ENCODE measurements at regions not wholly inside any gene's neighbourhood (a gene's known extent, or its start where the extent isn't known, plus 50 kb on each side); places are given as distances from the start of the nearest gene placed in this dataset.

DNA sequence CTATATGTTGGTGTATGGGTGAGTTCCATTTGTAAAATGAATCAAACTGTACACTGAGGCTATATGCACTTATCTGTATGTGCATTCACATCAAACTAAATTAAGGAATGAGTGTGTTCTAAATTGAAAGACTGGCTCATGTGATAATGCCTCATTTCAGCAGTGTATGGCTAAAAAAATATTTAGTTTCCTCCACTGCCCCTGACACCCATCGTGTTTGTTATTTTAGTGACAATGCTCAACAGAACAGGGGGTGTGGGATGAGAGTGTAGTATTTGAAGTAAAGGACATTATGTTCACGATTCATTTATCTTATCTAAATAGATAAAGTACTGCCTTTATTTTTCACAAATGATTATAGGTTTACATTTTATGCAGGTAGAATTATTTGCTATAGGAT lies 301.1 kb upstream of the ARPP21 start:
- Histone ChIP-seq H3K9ac (replicated peaks; ENCODE audit: extremely low read depth, insufficient read depth, low read length) (no peak overlapping the region), H3K36me3 (ENCODE audit: control insufficient read depth in 2 of 2, extremely low read depth in 1 of 2, insufficient read depth in 2 of 2, low read length in 2 of 2) (no peaks in the 10 kb centered on the region), H3K9me1 (replicated peaks; ENCODE audit: control insufficient read depth, extremely low read depth, insufficient read depth, low read length) (no peaks in the 10 kb centered on the region), H3K9me3 (replicated peaks; ENCODE audit: control insufficient read depth, insufficient read depth, low read length) (no peaks in the 10 kb centered on the region), H3K4me3 (replicated peaks in 1 of 3; ENCODE audit: insufficient read depth in 1 of 3, low read depth in 1 of 3, low read length in 3 of 3) (no peak overlapping the region), H3K27ac (ENCODE audit: insufficient read depth, low read depth, low read length) (peak overlapping the region; percentile 7), H3K79me2 (ENCODE audit: control insufficient read depth, insufficient read depth, low read length) (no peaks in the 10 kb centered on the region), H3K4me1 (ENCODE audit: control insufficient read depth, extremely low read depth, insufficient read depth, low read length) (peaks cover 13% of the 10 kb centered on the region), H4K20me1 (replicated peaks; ENCODE audit: control insufficient read depth, extremely low read depth, insufficient read depth, low read length) (no peaks in the 10 kb centered on the region), H2AFZ (ENCODE audit: low read depth, low read length) (peak overlapping the region; percentile 29), H3K27me3 (ENCODE audit: control insufficient read depth in 2 of 2, insufficient read depth in 2 of 2, low read length in 2 of 2) (no peaks in the 10 kb centered on the region), H3K4me2 (ENCODE audit: insufficient read depth, low read length) (peak overlapping the region; percentile 47)
- dilution Hi-C loops (cut with MboI; ENCODE audit: extremely low pct_ligation_motif_present, low sequenced_read_pairs) (no loop called here), intact Hi-C loops (cut with micrococcal nuclease) (loop anchor here (1.0 to 5.0 kb wide), 4 partner anchors 45 to 594 kb away; no protein-coding TSS in a partner anchor)
- FAIRE-seq (peak; percentile 43), DNase-seq (ENCODE audit: low read depth, low spot score) (peak; percentile 66)
- BruUV-seq (replicated peaks): no TSS peak
- ChIA-PET CTCF (interaction anchor here (1.4 kb wide), 1 partner anchor 24 kb away, joined by 3 read pairs; no protein-coding TSS in a partner anchor), POLR2A (no interaction called here)
- peak; percentile 30 for TF ChIP-seq JUN (IDR thresholded peaks at IDR 0.05; ENCODE audit: borderline replicate concordance, insufficient read depth, insufficient read length, low read depth)
- TF ChIP-seq, protein P1, sequence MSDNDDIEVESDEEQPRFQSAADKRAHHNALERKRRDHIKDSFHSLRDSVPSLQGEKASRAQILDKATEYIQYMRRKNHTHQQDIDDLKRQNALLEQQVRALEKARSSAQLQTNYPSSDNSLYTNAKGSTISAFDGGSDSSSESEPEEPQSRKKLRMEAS (IDR thresholded peaks at IDR 0.05; ENCODE audit: insufficient read depth, insufficient read length): no peak

DNA sequence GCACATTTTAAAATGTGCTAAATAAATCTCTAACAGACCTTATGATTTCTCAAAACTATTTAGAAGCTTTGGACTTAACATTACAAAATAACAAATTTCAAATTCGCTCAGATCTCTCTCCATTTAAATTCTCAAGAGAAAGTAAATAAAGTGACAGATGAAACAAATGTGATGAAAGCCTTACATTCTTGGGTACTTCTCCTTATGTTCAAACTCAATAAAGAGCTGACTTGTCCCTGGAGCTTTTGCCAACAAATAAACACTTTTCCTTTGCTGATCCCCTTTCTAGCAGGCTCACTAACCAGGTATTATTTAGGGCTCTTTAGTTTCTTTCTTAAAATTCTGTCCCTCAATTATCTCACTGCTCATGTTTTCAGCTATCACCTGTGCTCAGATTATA lies 259.1 kb upstream of the ARPP21 start:
- no TSS peak for BruUV-seq (replicated peaks)
- no peak for FAIRE-seq
- peaks cover 22% of the 10 kb centered on the region for H3K4me1 ChIP-seq (ENCODE audit: control insufficient read depth, extremely low read depth, insufficient read depth, low read length)
- H3K79me2 ChIP-seq (ENCODE audit: control insufficient read depth, insufficient read depth, low read length): no peaks in the 10 kb centered on the region
- H3K9me1 ChIP-seq (replicated peaks; ENCODE audit: control insufficient read depth, extremely low read depth, insufficient read depth, low read length): no peaks in the 10 kb centered on the region
- intact Hi-C loops (cut with micrococcal nuclease): no loop called here
- dilution Hi-C loops (cut with MboI; ENCODE audit: extremely low pct_ligation_motif_present, low sequenced_read_pairs): no loop called here
- CTCF ChIA-PET: interaction anchor here (1.1 kb wide), 1 partner anchor 51 kb away, joined by 3 read pairs; no protein-coding TSS in a partner anchor
- no peak overlapping the region for H3K4me3 ChIP-seq (replicated peaks in 1 of 3; ENCODE audit: insufficient read depth in 1 of 3, low read depth in 1 of 3, low read length in 3 of 3)
- no peak for DNase-seq (ENCODE audit: low read depth, low spot score)
- H4K20me1 ChIP-seq (replicated peaks; ENCODE audit: control insufficient read depth, extremely low read depth, insufficient read depth, low read length): no peaks in the 10 kb centered on the region
- no peak overlapping the region for H3K4me2 ChIP-seq (ENCODE audit: insufficient read depth, low read length)
- no peak overlapping the region for H3K9ac ChIP-seq (replicated peaks; ENCODE audit: extremely low read depth, insufficient read depth, low read length)
- no peaks in the 10 kb centered on the region for H3K27me3 ChIP-seq (ENCODE audit: control insufficient read depth in 2 of 2, insufficient read depth in 2 of 2, low read length in 2 of 2)
- H3K36me3 ChIP-seq (ENCODE audit: control insufficient read depth in 2 of 2, extremely low read depth in 1 of 2, insufficient read depth in 2 of 2, low read length in 2 of 2): no peaks in the 10 kb centered on the region
- POLR2A ChIA-PET: no interaction called here
- H3K9me3 ChIP-seq (replicated peaks; ENCODE audit: control insufficient read depth, insufficient read depth, low read length): no peaks in the 10 kb centered on the region
- H3K27ac ChIP-seq (ENCODE audit: insufficient read depth, low read depth, low read length): no peak overlapping the region
- H2AFZ ChIP-seq (ENCODE audit: low read depth, low read length): no peak overlapping the region
- TF ChIP-seq POLR2AphosphoS5 (IDR thresholded peaks at IDR 0.05; ENCODE audit: insufficient read depth, low read depth, low read length) (no peak), JUN (IDR thresholded peaks at IDR 0.05; ENCODE audit: borderline replicate concordance, insufficient read depth, insufficient read length, low read depth) (no peak), GATA2 (IDR thresholded peaks at IDR 0.05; ENCODE audit: insufficient read depth, insufficient read length, low read depth, low read length) (no peak), FOS (IDR thresholded peaks at IDR 0.05; ENCODE audit: borderline replicate concordance, insufficient read depth, low read length) (no peak), EZH2 (IDR thresholded peaks at IDR 0.05; ENCODE audit: borderline replicate concordance, low read depth, low read length, severe bottlenecking) (no peak), MYC (IDR thresholded peaks at IDR 0.05; ENCODE audit: low read depth, low read length) (no peak), POLR2A (IDR thresholded peaks at IDR 0.05; ENCODE audit: low read depth, low read length) (no peak)
- TF ChIP-seq, protein P1 (IDR thresholded peaks at IDR 0.05; ENCODE audit: insufficient read depth, insufficient read length): no peak
- TF ChIP-seq, protein P2, sequence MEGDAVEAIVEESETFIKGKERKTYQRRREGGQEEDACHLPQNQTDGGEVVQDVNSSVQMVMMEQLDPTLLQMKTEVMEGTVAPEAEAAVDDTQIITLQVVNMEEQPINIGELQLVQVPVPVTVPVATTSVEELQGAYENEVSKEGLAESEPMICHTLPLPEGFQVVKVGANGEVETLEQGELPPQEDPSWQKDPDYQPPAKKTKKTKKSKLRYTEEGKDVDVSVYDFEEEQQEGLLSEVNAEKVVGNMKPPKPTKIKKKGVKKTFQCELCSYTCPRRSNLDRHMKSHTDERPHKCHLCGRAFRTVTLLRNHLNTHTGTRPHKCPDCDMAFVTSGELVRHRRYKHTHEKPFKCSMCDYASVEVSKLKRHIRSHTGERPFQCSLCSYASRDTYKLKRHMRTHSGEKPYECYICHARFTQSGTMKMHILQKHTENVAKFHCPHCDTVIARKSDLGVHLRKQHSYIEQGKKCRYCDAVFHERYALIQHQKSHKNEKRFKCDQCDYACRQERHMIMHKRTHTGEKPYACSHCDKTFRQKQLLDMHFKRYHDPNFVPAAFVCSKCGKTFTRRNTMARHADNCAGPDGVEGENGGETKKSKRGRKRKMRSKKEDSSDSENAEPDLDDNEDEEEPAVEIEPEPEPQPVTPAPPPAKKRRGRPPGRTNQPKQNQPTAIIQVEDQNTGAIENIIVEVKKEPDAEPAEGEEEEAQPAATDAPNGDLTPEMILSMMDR (IDR thresholded peaks at IDR 0.05; ENCODE audit: extremely low read depth in 1 of 2, insufficient read depth in 1 of 2, low read depth in 1 of 2, low read length in 2 of 2): no peak

All from endothelial cell of umbilical vein (primary cell).